Mesothelial cell of epicardium (in vitro differentiated cells): ENCODE measurements at regions not wholly inside any gene's neighbourhood (a gene's known extent, or its start where the extent isn't known, plus 50 kb on each side); places are given as distances from the start of the nearest gene placed in this dataset.

Experiments used
- DNase-seq, 2 experiments: peaks; one replicate each; pipeline ENCODE4 v3.0.0; 2021; ENCODE audit warnings: low spot score in 2 of 2; ENCODE audit not compliant: unreplicated experiment in 2 of 2
- H3K27ac Mint-ChIP-seq: 2 replicates; pipeline ENCODE4 v1.8.0; 2021; ENCODE audit warnings: mixed read lengths
- H3K27me3 Mint-ChIP-seq: 2 replicates; pipeline ENCODE4 v1.8.0; 2021; ENCODE audit warnings: low read depth, mixed read lengths
- H3K36me3 Mint-ChIP-seq: 2 replicates; pipeline ENCODE4 v1.8.0; 2021; ENCODE audit warnings: mixed read lengths
- H3K4me1 Mint-ChIP-seq: 2 replicates; pipeline ENCODE4 v1.8.0; 2021; ENCODE audit warnings: mixed read lengths
- H3K4me3 Mint-ChIP-seq: 2 replicates; pipeline ENCODE4 v1.8.0; 2021; ENCODE audit warnings: mild to moderate bottlenecking, moderate library complexity, mixed read lengths
- H3K9me3 Mint-ChIP-seq: 2 replicates; pipeline ENCODE4 v1.8.0; 2021; ENCODE audit warnings: mixed read lengths
- CTCF ChIP-seq: fragments of 200-600 bp; sonication (generic); IDR thresholded peaks from one replicate; pipeline ENCODE4 v1.5.0; 2021; ENCODE audit warnings: antibody characterized with exemption; ENCODE audit not compliant: unreplicated experiment

GRCh38 chr10:130498042-130498441 is 361.9 kb downstream of the GLRX3 start:
- DNase-seq, result peak in 1 of 2 experiments; percentile 28
- H3K27ac Mint-ChIP-seq, result no peak overlapping the region
- H3K9me3 Mint-ChIP-seq, result peaks cover 6% of the 10 kb centered on the region
- H3K36me3 Mint-ChIP-seq, result no peaks in the 10 kb centered on the region
- no peak for TF ChIP-seq CTCF
- peaks cover 10% of the 10 kb centered on the region for H3K27me3 Mint-ChIP-seq
- no peaks in the 10 kb centered on the region for H3K4me1 Mint-ChIP-seq
- no peak overlapping the region for H3K4me3 Mint-ChIP-seq

GRCh38 chr10:130498934-130499333 is 362.7 kb downstream of the GLRX3 start:
- TF ChIP-seq CTCF, result no peak
- no peaks in the 10 kb centered on the region for H3K36me3 Mint-ChIP-seq
- peaks cover 15% of the 10 kb centered on the region for H3K9me3 Mint-ChIP-seq
- H3K4me3 Mint-ChIP-seq, result no peak overlapping the region
- H3K4me1 Mint-ChIP-seq, result no peaks in the 10 kb centered on the region
- peaks cover 10% of the 10 kb centered on the region for H3K27me3 Mint-ChIP-seq
- peak in 1 of 2 experiments; percentile 13 for DNase-seq
- no peak overlapping the region for H3K27ac Mint-ChIP-seq

GRCh38 chr10:130499541-130499940 is 363.4 kb downstream of the GLRX3 start:
- Mint-ChIP-seq H3K4me3 (no peak overlapping the region), H3K27ac (no peak overlapping the region), H3K36me3 (no peaks in the 10 kb centered on the region), H3K9me3 (peaks cover 21% of the 10 kb centered on the region), H3K4me1 (no peaks in the 10 kb centered on the region), H3K27me3 (peaks cover 10% of the 10 kb centered on the region)
- no peak for TF ChIP-seq CTCF
- peak in 1 of 2 experiments; percentile 27 for DNase-seq

- DNase-seq, result peak in 1 of 2 experiments; percentile 5
- no peak for TF ChIP-seq CTCF
- Mint-ChIP-seq H3K36me3 (no peaks in the 10 kb centered on the region), H3K4me3 (no peak overlapping the region), H3K9me3 (peaks cover 29% of the 10 kb centered on the region), H3K27me3 (peaks cover 10% of the 10 kb centered on the region), H3K27ac (no peak overlapping the region), H3K4me1 (no peaks in the 10 kb centered on the region)
Observed at GRCh38 chr10:130500261-130501000, 364.2 kb downstream of the GLRX3 start.

- Mint-ChIP-seq H3K4me1 (no peaks in the 10 kb centered on the region), H3K9me3 (peaks cover 32% of the 10 kb centered on the region), H3K27ac (no peak overlapping the region), H3K36me3 (no peaks in the 10 kb centered on the region), H3K27me3 (peaks cover 22% of the 10 kb centered on the region), H3K4me3 (no peak overlapping the region)
- no peak for DNase-seq
- no peak for TF ChIP-seq CTCF
Observed at GRCh38 chr10:130507461-130507860, 371.3 kb downstream of the GLRX3 start.
